ENCODE measurements at regions not wholly inside any gene's neighbourhood (a gene's known extent, or its start where the extent isn't known, plus 50 kb on each side); places are given as distances from the start of the nearest gene placed in this dataset.

DNA sequence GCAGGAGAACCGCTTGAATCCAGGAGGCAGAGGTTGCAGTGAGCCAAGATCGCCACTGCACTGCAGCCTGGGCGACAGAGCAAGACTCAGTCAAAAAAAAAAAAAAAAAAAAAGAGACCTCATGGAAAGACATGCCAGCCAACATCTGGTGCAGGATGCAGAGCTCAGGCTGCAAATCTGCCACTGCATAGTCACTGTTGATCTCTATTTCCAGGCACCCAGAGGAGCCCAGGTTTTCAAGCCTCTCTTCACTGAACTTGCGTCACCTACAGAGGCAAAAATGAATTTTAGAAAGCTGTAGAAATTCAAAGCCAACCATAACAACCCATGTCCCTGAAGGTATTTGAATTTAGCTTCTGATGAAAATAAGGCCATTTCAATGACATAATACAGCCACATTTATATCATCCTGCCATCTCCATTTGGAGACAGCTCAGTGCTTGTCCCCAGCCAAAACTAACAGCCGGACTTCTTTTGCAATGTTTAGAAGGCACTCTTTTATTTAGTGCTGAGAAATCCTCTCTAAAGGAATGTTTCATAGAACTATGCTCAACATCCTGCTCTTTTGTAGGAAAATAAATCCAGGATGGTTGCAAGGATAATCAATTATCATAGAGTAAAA lies 113.3 kb downstream of the SNX18 start:
- no peaks in the 10 kb centered on the region for H3K9me3 ChIP-seq (replicated peaks)
- H3K4me3 ChIP-seq, result no peak overlapping the region
- no peak for DNase-seq (ENCODE audit: low read depth in 1 of 2, low spot score in 2 of 2)
- no peaks in the 10 kb centered on the region for H3K4me1 ChIP-seq (replicated peaks)
- no peaks in the 10 kb centered on the region for H3K27me3 ChIP-seq (replicated peaks)
- no peaks in the 10 kb centered on the region for H3K36me3 ChIP-seq
- no peak overlapping the region for H3K27ac ChIP-seq

DNA sequence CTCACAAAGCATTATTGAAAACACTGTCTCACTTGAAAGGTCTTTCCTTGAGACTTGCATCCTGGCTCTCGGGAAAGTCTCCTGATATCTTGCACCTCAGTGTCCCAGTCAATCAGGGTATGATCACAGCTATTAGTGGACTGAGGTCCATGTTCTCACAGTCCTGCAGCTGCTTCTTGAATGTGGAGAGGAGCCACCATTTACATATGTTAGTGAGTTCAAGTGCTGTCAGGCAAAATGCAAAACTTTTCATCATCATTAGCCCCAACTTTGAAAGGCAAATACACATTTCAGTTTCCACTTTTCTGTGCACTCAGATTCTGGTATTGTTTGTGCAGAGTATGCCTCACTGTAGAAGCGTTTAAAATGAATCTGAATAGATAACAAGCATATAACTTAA lies 111.6 kb downstream of the SNX18 start:
- Histone ChIP-seq H3K36me3 (no peaks in the 10 kb centered on the region), H3K9me3 (replicated peaks) (no peaks in the 10 kb centered on the region), H3K27me3 (replicated peaks) (no peaks in the 10 kb centered on the region), H3K4me3 (no peak overlapping the region), H3K27ac (no peak overlapping the region), H3K4me1 (replicated peaks) (peaks cover 10% of the 10 kb centered on the region)
- DNase-seq (ENCODE audit: low read depth in 1 of 2, low spot score in 2 of 2), result no peak

DNA sequence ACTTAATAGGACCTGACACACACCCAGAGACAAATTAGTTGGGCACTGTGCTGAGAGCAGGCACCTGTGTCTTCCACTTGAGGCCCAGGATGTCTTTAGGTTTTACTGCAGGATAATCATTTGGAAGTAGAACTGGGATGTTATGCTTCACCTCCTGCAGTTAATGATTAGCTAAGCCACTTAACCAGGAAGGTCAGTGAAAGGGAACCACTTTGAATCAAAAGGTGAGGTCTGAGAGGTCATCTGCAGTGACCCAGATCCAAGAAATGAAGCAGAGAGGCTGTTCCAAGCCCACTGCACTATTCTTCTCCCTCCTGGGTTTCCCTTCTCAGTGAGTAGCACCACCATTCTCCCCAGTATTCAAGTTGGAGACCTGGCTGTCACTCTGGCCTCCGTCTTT lies 110.5 kb downstream of the SNX18 start:
- no peak overlapping the region for H3K4me3 ChIP-seq
- no peak overlapping the region for H3K27ac ChIP-seq
- no peak for DNase-seq (ENCODE audit: low read depth in 1 of 2, low spot score in 2 of 2)

DNA sequence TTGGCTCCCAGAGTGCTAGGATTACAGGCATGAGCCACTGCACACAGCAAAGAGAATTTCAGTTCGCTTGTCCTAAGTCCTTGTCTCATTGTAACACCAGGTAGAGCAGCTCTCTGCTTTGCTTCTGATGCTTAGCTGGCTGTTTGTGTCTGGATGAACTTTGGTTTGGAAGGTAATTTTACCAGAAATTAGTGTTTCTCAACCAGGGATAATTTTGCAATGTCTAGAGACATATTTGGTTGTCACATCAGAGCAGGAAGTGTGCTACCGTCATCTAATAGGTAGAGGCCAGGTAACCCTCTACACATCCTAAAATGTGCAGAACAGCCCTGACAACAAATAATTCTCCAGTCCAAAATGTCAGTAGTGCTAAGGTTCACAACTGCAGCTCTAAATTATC lies 108.8 kb downstream of the SNX18 start:
- Histone ChIP-seq H3K27me3 (replicated peaks) (no peaks in the 10 kb centered on the region), H3K4me3 (no peak overlapping the region), H3K27ac (no peak overlapping the region), H3K4me1 (replicated peaks) (peaks cover 10% of the 10 kb centered on the region), H3K36me3 (no peaks in the 10 kb centered on the region), H3K9me3 (replicated peaks) (no peaks in the 10 kb centered on the region)
- DNase-seq (ENCODE audit: low read depth in 1 of 2, low spot score in 2 of 2), result no peak

More for the DNA sequence above, 110.5 kb downstream of the SNX18 start:
- Histone ChIP-seq H3K27me3 (replicated peaks) (no peaks in the 10 kb centered on the region), H3K9me3 (replicated peaks) (no peaks in the 10 kb centered on the region), H3K4me1 (replicated peaks) (peaks cover 10% of the 10 kb centered on the region), H3K36me3 (no peaks in the 10 kb centered on the region)

DNA sequence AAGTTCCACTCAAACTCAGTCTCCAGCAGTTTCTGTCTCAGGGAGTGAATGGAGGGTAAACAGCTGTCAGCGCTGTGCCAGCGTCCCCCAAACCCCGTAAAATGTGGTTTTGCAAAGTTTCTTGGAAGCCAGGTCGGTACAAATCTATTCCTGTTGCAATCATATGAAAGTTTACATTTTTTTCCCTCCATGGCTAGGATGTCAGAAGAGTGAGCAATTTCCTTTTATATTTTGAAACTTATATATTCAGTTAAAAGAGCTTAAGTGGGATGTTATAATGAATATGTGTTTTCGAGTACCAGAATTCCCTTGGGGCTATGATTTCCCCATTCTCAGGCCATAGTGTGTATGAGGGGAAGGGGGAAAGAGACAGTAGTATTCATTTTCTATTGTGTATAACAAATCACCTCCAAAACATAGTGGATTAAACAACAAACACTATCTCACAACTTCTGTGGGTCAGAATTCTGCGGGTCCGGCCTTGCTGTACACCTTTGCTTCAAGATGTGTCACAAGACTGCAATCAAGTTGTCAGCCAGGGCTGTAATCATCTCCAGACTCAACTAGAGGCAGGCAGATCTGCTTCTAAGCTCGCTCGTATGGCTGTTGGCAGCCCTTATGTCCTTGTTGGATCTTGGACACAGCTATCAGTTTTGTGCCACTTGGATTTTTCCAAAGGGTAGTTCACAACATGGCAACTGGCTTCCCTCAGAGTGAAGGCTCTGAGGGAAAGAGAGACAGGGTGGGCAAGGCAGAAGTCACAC lies 107.4 kb downstream of the SNX18 start:
- no peaks in the 10 kb centered on the region for H3K9me3 ChIP-seq (replicated peaks)
- DNase-seq (ENCODE audit: low read depth in 1 of 2, low spot score in 2 of 2), result no peak
- no peaks in the 10 kb centered on the region for H3K36me3 ChIP-seq
- H3K27me3 ChIP-seq (replicated peaks), result no peaks in the 10 kb centered on the region
- peaks cover 25% of the 10 kb centered on the region for H3K4me1 ChIP-seq (replicated peaks)
- H3K4me3 ChIP-seq, result no peak overlapping the region
- no peak overlapping the region for H3K27ac ChIP-seq

DNA sequence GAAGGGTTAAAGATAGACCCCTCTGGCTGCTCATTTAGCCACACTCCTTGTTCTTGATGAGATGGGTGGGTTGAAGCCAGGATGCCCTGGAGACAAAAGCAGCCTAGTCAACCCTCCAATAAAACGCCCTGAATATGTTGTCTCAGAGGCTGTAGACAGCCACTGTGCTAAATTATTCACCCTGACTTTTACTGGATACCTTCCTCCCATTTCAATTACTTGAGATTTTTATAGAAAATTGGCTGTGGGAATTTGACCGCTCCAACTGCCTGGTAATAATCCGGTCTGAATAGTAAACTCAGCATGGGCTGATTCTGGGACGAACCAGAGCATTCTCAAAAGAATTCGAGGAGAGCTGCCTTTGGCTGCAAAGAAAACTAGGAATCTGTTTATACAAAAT lies 104.2 kb downstream of the SNX18 start:
- no peak for DNase-seq (ENCODE audit: low read depth in 1 of 2, low spot score in 2 of 2)
- no peaks in the 10 kb centered on the region for H3K36me3 ChIP-seq
- no peaks in the 10 kb centered on the region for H3K27me3 ChIP-seq (replicated peaks)
- H3K4me3 ChIP-seq, result no peak overlapping the region
- no peak overlapping the region for H3K27ac ChIP-seq
- H3K4me1 ChIP-seq (replicated peaks), result peaks cover 44% of the 10 kb centered on the region
- H3K9me3 ChIP-seq (replicated peaks), result no peaks in the 10 kb centered on the region

DNA sequence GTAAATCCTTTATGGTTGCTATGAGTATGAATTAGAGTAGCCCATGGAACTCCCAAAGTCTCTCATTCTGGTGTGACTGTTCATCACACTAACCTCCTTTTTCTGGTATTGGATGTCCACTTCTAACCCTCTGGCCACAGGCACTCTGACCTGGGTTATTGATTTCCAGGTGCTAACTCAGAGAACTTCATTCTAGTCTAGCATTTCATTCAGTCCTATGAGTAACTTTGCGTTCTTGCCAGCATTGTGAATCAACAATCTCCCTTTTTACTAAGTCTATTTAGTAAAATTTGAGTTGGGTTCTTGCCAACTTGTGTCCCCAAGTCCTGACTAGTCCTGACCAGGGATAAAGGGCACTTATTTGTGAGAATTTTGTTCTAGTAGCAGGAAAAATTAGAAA lies 103.5 kb downstream of the SNX18 start:
- no peak for DNase-seq (ENCODE audit: low read depth in 1 of 2, low spot score in 2 of 2)
- Histone ChIP-seq H3K36me3 (no peaks in the 10 kb centered on the region), H3K4me3 (no peak overlapping the region), H3K9me3 (replicated peaks) (no peaks in the 10 kb centered on the region), H3K27me3 (replicated peaks) (no peaks in the 10 kb centered on the region), H3K4me1 (replicated peaks) (peaks cover 51% of the 10 kb centered on the region), H3K27ac (no peak overlapping the region)

DNA sequence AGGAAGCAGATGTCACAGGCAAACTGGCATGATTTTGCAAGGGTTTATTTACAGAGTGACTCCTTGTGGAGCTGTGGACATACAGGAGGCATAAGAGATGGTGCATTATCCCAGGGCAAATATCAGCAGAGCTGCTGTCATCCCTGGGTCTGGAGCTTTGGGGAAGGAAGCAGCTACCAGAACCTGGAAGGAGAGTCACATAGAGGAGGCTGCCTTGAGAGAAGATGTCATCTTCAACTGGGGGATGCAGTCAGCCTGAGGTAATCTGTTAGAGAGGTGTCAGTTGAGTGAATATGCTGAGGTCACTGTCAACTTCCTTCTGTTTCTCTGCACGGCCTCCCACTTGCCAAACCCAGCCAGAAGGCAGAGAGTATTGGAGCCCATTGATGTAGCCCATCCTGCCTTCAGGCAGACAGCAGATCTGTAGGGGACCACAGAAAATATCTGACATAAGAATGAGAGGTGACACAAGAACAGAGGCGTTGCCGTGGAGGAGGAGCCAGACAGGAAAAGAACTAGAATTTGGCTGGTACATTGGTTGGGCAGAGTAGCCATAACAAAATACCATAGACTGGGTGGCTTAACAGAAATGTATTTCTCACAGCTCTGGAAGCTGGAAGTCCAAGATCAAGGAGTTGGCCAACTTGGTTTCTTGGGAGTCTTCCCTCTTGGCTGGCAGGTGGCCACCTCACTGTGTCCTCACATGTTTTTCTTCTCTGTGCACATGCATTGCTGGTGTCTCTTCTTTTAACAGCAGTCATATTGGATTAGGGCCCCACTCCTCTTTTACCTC lies 102.8 kb downstream of the SNX18 start:
- Histone ChIP-seq H3K9me3 (replicated peaks) (no peaks in the 10 kb centered on the region), H3K36me3 (no peaks in the 10 kb centered on the region), H3K27me3 (replicated peaks) (no peaks in the 10 kb centered on the region), H3K4me1 (replicated peaks) (peaks cover 57% of the 10 kb centered on the region), H3K4me3 (no peak overlapping the region), H3K27ac (peak overlapping the region; percentile 40)
- no peak for DNase-seq (ENCODE audit: low read depth in 1 of 2, low spot score in 2 of 2)

DNA sequence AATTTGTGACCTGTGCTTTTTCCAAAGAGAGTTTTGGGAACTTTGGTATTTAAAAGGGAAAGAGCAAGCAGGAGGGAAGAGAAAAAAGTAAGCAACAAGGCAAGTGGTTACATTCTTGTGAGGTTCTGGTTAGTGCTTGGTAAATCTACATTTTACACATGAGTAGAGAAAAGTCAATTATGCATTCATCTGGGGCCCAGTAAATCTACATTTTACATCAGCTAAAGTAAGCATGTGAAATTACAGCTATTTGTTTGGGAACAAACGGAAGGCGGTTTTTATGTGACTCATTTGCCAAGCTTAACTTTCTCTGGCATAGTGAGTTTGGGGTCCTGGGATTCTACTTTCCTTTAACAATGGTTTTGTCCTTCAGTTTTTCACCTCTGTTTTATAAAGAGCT lies 102.2 kb downstream of the SNX18 start:
- Histone ChIP-seq H3K4me3 (no peak overlapping the region), H3K4me1 (replicated peaks) (peaks cover 52% of the 10 kb centered on the region), H3K27me3 (replicated peaks) (no peaks in the 10 kb centered on the region), H3K36me3 (no peaks in the 10 kb centered on the region), H3K9me3 (replicated peaks) (no peaks in the 10 kb centered on the region), H3K27ac (peak overlapping the region; percentile 40)
- peak in 1 of 2 experiments; percentile 75 for DNase-seq (ENCODE audit: low read depth in 1 of 2, low spot score in 2 of 2)

DNA sequence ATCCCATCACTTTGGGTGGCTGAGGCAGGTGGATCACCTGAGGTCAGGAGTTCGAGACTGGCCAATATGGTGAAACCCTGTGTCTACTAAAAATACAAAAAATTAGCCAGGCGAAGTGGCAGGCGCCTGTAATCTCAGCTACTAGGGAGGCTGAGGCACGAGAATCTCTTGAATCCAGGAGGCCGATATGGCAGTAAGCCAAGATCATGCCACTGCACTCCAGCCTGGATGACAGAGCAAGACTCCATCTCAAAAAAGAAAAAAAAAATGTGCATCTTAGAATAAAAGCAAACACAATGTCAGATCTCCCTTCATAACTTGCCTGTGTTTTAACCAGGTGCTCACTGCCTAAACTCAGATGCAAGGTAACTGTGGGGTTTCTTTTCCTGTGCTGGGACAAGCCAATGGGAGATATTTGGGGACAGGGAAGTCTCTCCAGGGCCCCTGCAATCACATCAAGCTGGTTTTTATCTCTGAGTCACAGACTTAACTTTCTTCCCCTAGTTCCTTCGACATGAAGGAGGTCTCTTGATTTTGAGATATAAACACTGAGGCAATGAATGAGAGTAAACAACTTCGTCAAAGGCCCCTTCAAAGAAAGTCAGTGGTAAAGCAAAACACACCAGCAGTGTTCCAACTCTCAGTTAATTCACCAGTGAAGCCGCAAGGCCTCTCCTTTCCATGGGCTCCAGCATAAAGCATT lies 99.1 kb downstream of the SNX18 start:
- Histone ChIP-seq H3K9me3 (replicated peaks) (no peaks in the 10 kb centered on the region), H3K36me3 (no peaks in the 10 kb centered on the region), H3K4me1 (replicated peaks) (peaks cover 47% of the 10 kb centered on the region), H3K4me3 (no peak overlapping the region), H3K27me3 (replicated peaks) (no peaks in the 10 kb centered on the region), H3K27ac (no peak overlapping the region)
- DNase-seq (ENCODE audit: low read depth in 1 of 2, low spot score in 2 of 2), result peak in 1 of 2 experiments; percentile 48

DNA sequence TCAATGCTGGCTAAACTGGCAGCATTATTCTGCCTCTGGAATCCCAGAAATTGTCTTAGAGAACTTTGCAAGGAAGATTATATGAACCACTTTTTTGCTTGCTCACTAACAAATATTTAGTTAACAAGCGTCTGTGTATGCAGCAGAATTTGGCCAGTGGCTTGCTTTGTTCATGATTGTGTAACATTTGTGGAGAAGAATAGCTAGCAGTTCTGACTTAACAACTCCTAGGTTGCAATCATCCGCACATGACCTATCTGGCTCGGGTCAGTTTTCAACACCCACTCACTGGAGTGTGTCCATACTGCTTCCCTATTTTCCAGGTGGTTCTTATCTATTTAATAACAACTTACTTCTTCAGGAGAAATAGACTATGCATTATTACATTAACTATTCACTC lies 98.5 kb downstream of the SNX18 start:
- no peaks in the 10 kb centered on the region for H3K36me3 ChIP-seq
- no peak overlapping the region for H3K27ac ChIP-seq
- DNase-seq (ENCODE audit: low read depth in 1 of 2, low spot score in 2 of 2), result peak in 1 of 2 experiments; percentile 26

DNA sequence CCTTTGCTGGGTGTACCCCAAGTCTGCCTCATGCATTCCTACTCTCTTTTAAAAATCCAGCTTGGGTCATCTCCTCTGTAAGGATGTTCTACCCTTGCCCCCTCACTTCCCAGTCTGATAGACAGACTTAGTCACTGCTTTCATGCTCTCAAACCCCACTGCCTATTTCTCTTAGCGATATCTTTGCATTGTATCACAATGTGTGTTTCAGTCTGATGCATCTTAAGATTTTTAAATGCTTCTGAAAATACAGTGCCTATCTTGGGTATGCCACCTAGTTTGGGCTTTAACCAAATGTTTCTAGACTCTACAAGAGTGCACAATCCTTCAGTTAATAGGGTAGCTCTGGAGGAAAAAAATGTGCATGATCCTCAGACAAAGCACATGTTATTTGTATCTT lies 97.8 kb downstream of the SNX18 start:
- Histone ChIP-seq H3K4me3 (no peak overlapping the region), H3K36me3 (no peaks in the 10 kb centered on the region), H3K4me1 (replicated peaks) (peaks cover 50% of the 10 kb centered on the region), H3K27ac (no peak overlapping the region), H3K27me3 (replicated peaks) (no peaks in the 10 kb centered on the region), H3K9me3 (replicated peaks) (no peaks in the 10 kb centered on the region)
- no peak for DNase-seq (ENCODE audit: low read depth in 1 of 2, low spot score in 2 of 2)

More for the DNA sequence above, 98.5 kb downstream of the SNX18 start:
- peaks cover 50% of the 10 kb centered on the region for H3K4me1 ChIP-seq (replicated peaks)
- H3K27me3 ChIP-seq (replicated peaks), result no peaks in the 10 kb centered on the region
- H3K9me3 ChIP-seq (replicated peaks), result no peaks in the 10 kb centered on the region
- H3K4me3 ChIP-seq, result no peak overlapping the region

DNA sequence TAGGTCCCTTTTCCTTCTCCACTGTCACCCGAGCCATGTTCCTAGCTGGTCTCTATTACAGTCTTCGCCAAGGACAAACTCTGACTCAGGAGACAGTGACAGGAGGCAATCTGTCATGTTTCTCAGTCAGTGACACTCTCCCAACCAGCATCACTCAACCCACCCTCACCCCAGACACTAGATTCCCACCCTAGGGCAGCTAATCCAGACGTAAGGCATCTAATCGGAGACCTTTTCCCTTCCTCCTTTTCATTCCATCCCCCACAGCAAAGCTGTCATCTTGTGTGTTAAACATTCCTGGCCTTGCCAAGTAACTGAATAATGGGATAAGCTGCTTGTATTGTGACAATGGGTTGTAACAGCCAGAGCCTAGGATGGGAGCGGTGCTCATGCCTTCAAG lies 95.2 kb downstream of the SNX18 start:
- Histone ChIP-seq H3K4me3 (no peak overlapping the region), H3K27me3 (replicated peaks) (no peaks in the 10 kb centered on the region), H3K4me1 (replicated peaks) (peaks cover 38% of the 10 kb centered on the region), H3K9me3 (replicated peaks) (no peaks in the 10 kb centered on the region), H3K36me3 (no peaks in the 10 kb centered on the region), H3K27ac (no peak overlapping the region)
- no peak for DNase-seq (ENCODE audit: low read depth in 1 of 2, low spot score in 2 of 2)

All from SJSA1 (cell line).